Hepatocyte (in vitro differentiated cells): ENCODE measurements at regions not wholly inside any gene's neighbourhood (a gene's known extent, or its start where the extent isn't known, plus 50 kb on each side); places are given as distances from the start of the nearest gene placed in this dataset.

Source experiments
- DNase-seq: peaks from one replicate; pipeline ENCODE4 v3.0.0-alpha.2; 2016; ENCODE audit warnings: low spot score
- H2AFZ ChIP-seq: fragments of 200-600 bp; sonication (generic); 2 replicates; pipeline ENCODE4 v1.6.0; 2016; ENCODE audit warnings: antibody characterized with exemption, mild to moderate bottlenecking
- H3K27ac ChIP-seq: fragments of 200-600 bp; sonication (generic); 2 replicates; pipeline ENCODE4 v1.5.1; 2016; ENCODE audit warnings: mild to moderate bottlenecking
- H3K27me3 ChIP-seq: fragments of 200-600 bp; sonication (generic); 2 replicates; pipeline ENCODE4 v1.6.1; 2016
- H3K36me3 ChIP-seq: fragments of 200-600 bp; sonication (generic); replicated peaks from 2 replicates; pipeline ENCODE4 v1.5.1; 2016; ENCODE audit warnings: low read depth; ENCODE audit not compliant: insufficient read depth
- H3K4me1 ChIP-seq: fragments of 200-600 bp; sonication (generic); 2 replicates; pipeline ENCODE4 v1.5.1; 2016; ENCODE audit warnings: mild to moderate bottlenecking, moderate library complexity; ENCODE audit not compliant: insufficient read depth
- H3K4me2 ChIP-seq: fragments of 200-600 bp; sonication (generic); 2 replicates; pipeline ENCODE4 v1.6.0; 2016
- H3K4me3 ChIP-seq: fragments of 200-600 bp; sonication (generic); 2 replicates; pipeline ENCODE4 v1.5.1; 2016; ENCODE audit warnings: mild to moderate bottlenecking
- H3K79me2 ChIP-seq: fragments of 200-600 bp; sonication (generic); 2 replicates; pipeline ENCODE4 v1.6.0; 2017; ENCODE audit warnings: mild to moderate bottlenecking
- H3K9me2 ChIP-seq: fragments of 200-600 bp; sonication (generic); replicated peaks from 2 replicates; pipeline ENCODE4 v1.6.0; 2017; ENCODE audit warnings: mild to moderate bottlenecking; ENCODE audit not compliant: insufficient read depth
- H3K9me3 ChIP-seq: fragments of 200-600 bp; sonication (generic); 2 replicates; pipeline ENCODE4 v1.5.1; 2016; ENCODE audit warnings: low read depth, mild to moderate bottlenecking
- H4K20me1 ChIP-seq: fragments of 200-600 bp; sonication (generic); 2 replicates; pipeline ENCODE4 v1.6.0; 2016; ENCODE audit warnings: mild to moderate bottlenecking; ENCODE audit not compliant: insufficient read depth, poor library complexity, severe bottlenecking
- EZH2 ChIP-seq: fragments of 200-600 bp; sonication (generic); IDR thresholded peaks from 2 replicates; pipeline ENCODE4 v1.6.1; 2016; ENCODE audit warnings: antibody characterized with exemption, mild to moderate bottlenecking, borderline replicate concordance
- EZH2phosphoT487 ChIP-seq: fragments of 200-600 bp; sonication (generic); IDR thresholded peaks from one replicate; pipeline ENCODE4 v1.6.1; 2018; ENCODE audit warnings: antibody characterized with exemption, mild to moderate bottlenecking, low read depth, moderate library complexity; ENCODE audit not compliant: unreplicated experiment, severe bottlenecking
- WGBS: methylation state at CpG from one replicate; pipeline ENCODE4 v1.1.6; 2016; ENCODE audit warnings: low lambda C conversion rate; ENCODE audit errors: missing lambda C conversion rate; 5-methylcytosine and 5-hydroxymethylcytosine counted together
- TF ChIP-seq, protein P1 (sequence below): fragments of 200-600 bp; sonication (generic); IDR thresholded peaks from 2 replicates; pipeline ENCODE4 v1.5.1; 2016; ENCODE audit warnings: antibody characterized with exemption, mild to moderate bottlenecking; ENCODE audit not compliant: poor library complexity

DNA sequence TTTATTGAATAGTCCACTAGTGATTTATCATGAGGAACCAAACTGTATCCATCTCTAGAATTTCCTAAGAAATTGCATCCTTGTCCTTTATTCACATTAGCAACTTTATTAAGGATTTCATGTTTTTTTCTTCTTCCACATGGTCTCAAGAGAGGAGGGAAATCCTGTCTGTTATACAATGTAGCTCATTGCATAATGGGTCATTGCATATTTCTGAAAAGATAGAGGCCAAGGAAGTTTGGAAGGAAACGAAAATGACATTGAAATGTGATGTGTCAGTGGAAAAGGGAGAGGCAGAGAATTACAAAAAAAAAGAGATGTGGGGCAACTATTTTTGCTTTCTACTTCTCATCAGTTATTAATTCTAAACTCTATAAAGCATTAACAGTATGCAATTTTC lies 353.1 kb downstream of the METTL15 start:
- H3K4me2 ChIP-seq, result no peak overlapping the region
- no peak for DNase-seq
- no peaks in the 10 kb centered on the region for H3K9me3 ChIP-seq
- no peaks in the 10 kb centered on the region for H3K79me2 ChIP-seq
- H4K20me1 ChIP-seq, result no peaks in the 10 kb centered on the region
- TF ChIP-seq, protein P1, sequence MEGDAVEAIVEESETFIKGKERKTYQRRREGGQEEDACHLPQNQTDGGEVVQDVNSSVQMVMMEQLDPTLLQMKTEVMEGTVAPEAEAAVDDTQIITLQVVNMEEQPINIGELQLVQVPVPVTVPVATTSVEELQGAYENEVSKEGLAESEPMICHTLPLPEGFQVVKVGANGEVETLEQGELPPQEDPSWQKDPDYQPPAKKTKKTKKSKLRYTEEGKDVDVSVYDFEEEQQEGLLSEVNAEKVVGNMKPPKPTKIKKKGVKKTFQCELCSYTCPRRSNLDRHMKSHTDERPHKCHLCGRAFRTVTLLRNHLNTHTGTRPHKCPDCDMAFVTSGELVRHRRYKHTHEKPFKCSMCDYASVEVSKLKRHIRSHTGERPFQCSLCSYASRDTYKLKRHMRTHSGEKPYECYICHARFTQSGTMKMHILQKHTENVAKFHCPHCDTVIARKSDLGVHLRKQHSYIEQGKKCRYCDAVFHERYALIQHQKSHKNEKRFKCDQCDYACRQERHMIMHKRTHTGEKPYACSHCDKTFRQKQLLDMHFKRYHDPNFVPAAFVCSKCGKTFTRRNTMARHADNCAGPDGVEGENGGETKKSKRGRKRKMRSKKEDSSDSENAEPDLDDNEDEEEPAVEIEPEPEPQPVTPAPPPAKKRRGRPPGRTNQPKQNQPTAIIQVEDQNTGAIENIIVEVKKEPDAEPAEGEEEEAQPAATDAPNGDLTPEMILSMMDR, result no peak
- TF ChIP-seq EZH2, result no peak
- TF ChIP-seq EZH2phosphoT487, result no peak
- no peaks in the 10 kb centered on the region for H3K4me1 ChIP-seq
- H3K27me3 ChIP-seq, result no peaks in the 10 kb centered on the region
- no peak overlapping the region for H3K4me3 ChIP-seq
- no peak overlapping the region for H2AFZ ChIP-seq
- WGBS, result 84% methylated on average over 1 of the region's 1 CpG
- no peaks in the 10 kb centered on the region for H3K9me2 ChIP-seq
- H3K27ac ChIP-seq, result no peak overlapping the region
- no peaks in the 10 kb centered on the region for H3K36me3 ChIP-seq

DNA sequence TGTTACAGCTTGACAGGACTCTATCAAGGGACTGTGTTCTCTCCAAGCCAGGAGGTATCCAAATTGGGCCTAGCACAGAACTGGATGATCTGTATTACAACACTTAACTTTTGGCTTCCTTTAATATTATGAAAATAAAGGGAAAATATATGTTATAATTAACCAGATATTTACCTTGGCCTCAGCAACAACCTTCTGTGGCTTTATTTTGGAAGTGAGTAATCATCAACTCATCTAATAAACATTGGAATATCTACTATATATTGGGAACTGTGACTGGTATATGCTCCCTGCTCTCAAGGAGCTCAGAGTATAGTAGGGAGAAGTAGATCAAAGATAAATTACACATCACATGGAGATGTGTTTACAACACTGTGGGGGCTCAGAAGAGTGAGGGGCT lies 352.2 kb downstream of the METTL15 start:
- Histone ChIP-seq H4K20me1 (no peaks in the 10 kb centered on the region), H3K9me3 (no peaks in the 10 kb centered on the region), H3K4me1 (no peaks in the 10 kb centered on the region), H3K36me3 (no peaks in the 10 kb centered on the region), H3K4me2 (no peak overlapping the region), H3K9me2 (no peaks in the 10 kb centered on the region), H3K27me3 (no peaks in the 10 kb centered on the region), H3K4me3 (no peak overlapping the region), H2AFZ (no peak overlapping the region), H3K79me2 (no peaks in the 10 kb centered on the region), H3K27ac (no peak overlapping the region)
- no peak for DNase-seq
- TF ChIP-seq EZH2phosphoT487 (no peak), EZH2 (no peak)
- TF ChIP-seq, protein P1, result no peak

DNA sequence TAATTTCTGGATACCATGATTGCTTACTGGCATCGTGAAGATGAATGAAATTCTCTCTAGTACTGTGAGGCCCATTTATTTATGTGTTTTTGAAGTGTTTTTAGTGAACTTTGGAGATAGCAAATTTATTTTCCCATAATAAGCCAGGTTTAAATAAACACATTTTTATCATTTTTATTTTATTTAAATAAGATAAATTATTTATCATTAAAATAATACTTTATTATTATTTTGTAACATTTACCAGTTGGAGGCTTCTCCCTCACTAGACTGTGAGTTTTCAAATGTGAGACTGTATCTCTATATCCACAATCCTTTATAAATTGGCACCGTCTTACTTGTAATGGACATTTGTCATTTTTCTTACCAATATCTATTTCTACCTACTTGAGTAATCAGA lies 351.7 kb downstream of the METTL15 start:
- Histone ChIP-seq H3K36me3 (no peaks in the 10 kb centered on the region), H3K4me3 (no peak overlapping the region), H3K9me3 (no peaks in the 10 kb centered on the region), H3K79me2 (no peaks in the 10 kb centered on the region), H3K4me1 (no peaks in the 10 kb centered on the region), H4K20me1 (no peaks in the 10 kb centered on the region), H3K27ac (no peak overlapping the region), H3K9me2 (no peaks in the 10 kb centered on the region), H3K4me2 (no peak overlapping the region), H3K27me3 (no peaks in the 10 kb centered on the region), H2AFZ (no peak overlapping the region)
- DNase-seq, result no peak
- WGBS, result 91% methylated on average over 2 of the region's 2 CpGs
- TF ChIP-seq EZH2 (no peak), EZH2phosphoT487 (no peak)
- TF ChIP-seq, protein P1, result no peak

DNA sequence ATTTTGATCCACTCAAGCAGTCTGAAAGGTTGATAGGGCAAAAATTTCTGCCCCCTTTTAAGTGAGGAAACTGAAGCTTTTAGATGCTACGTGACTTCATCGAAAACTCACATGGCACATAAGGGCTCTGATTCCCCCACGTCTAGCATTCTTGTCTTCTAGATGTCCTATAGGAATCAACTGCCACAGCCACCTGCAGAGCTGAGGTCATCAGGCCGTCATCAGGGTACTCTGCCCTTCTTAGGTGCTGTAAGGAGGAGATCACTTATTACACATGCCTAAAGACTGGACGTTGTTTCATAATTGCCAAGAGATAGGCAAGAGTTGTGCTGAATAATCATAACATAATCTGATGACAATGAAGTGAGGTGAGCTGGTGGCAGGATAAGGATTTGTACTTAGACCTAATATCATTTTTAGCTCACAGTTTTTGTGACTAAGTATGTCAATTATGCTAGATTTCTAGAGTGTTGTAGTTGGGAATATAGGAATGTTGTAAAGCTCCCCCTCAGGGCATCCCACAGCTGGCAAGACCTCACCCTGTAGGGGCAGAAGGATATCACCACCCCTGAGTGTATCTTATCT lies 349.4 kb downstream of the METTL15 start:
- H3K4me2 ChIP-seq, result no peak overlapping the region
- H3K36me3 ChIP-seq, result no peaks in the 10 kb centered on the region
- H3K27ac ChIP-seq, result no peak overlapping the region
- H4K20me1 ChIP-seq, result no peaks in the 10 kb centered on the region
- H3K9me3 ChIP-seq, result no peaks in the 10 kb centered on the region
- H3K4me3 ChIP-seq, result no peak overlapping the region
- DNase-seq, result no peak
- H3K27me3 ChIP-seq, result no peaks in the 10 kb centered on the region
- 90% methylated on average over 5 of the region's 5 CpGs for WGBS
- no peaks in the 10 kb centered on the region for H3K4me1 ChIP-seq
- H3K79me2 ChIP-seq, result no peaks in the 10 kb centered on the region
- TF ChIP-seq, protein P1, result no peak
- TF ChIP-seq EZH2 (no peak), EZH2phosphoT487 (no peak)
- no peak overlapping the region for H2AFZ ChIP-seq
- no peaks in the 10 kb centered on the region for H3K9me2 ChIP-seq
